Astrocyte of the hippocampus (primary cell): ENCODE measurements at regions not wholly inside any gene's neighbourhood (a gene's known extent, or its start where the extent isn't known, plus 50 kb on each side); places are given as distances from the start of the nearest gene placed in this dataset.

Experiments
- DNase-seq: peaks from one replicate; pipeline ENCODE4 v3.0.0; 2011; ENCODE audit warnings: low read depth, low spot score

- no peak for DNase-seq
These were observed 138.0 kb upstream of the THBS1 start for GRCh38 chr15:39442898-39443297.

GRCh38 chr15:39443659-39444219 is 137.1 kb upstream of the THBS1 start:
- DNase-seq, result no peak

- no peak for DNase-seq
These were observed 136.0 kb upstream of the THBS1 start for GRCh38 chr15:39444735-39445470.

GRCh38 chr15:39445931-39446330 is 134.9 kb upstream of the THBS1 start:
- no peak for DNase-seq

GRCh38 chr15:39447346-39447745 is 133.5 kb upstream of the THBS1 start:
- DNase-seq, result no peak

GRCh38 chr15:39447881-39448280 is 133.0 kb upstream of the THBS1 start:
- no peak for DNase-seq

GRCh38 chr15:39448409-39448808 is 132.5 kb upstream of the THBS1 start:
- DNase-seq, result no peak

- no peak for DNase-seq
These were observed 129.7 kb upstream of the THBS1 start for GRCh38 chr15:39451121-39451688.

- DNase-seq, result no peak
These were observed 129.0 kb upstream of the THBS1 start for GRCh38 chr15:39451871-39452270.

GRCh38 chr15:39453620-39454019 is 127.3 kb upstream of the THBS1 start:
- no peak for DNase-seq

GRCh38 chr15:39454189-39454986 is 126.5 kb upstream of the THBS1 start:
- no peak for DNase-seq

GRCh38 chr15:39455471-39455991 is 125.3 kb upstream of the THBS1 start:
- no peak for DNase-seq

GRCh38 chr15:39456159-39456558 is 124.7 kb upstream of the THBS1 start:
- no peak for DNase-seq

- DNase-seq, result no peak
These were observed 124.1 kb upstream of the THBS1 start for GRCh38 chr15:39456582-39457330.

- no peak for DNase-seq
These were observed 122.7 kb upstream of the THBS1 start for GRCh38 chr15:39458131-39458530.

GRCh38 chr15:39459548-39459947 is 121.3 kb upstream of the THBS1 start:
- no peak for DNase-seq

- DNase-seq, result no peak
These were observed 120.1 kb upstream of the THBS1 start for GRCh38 chr15:39460748-39461147.

GRCh38 chr15:39461536-39462130 is 119.2 kb upstream of the THBS1 start:
- DNase-seq, result no peak

GRCh38 chr15:39462691-39463090 is 118.2 kb upstream of the THBS1 start:
- DNase-seq, result no peak

- no peak for DNase-seq
These were observed 114.8 kb upstream of the THBS1 start for GRCh38 chr15:39465843-39466749.
